ENCODE measurements at regions not wholly inside any gene's neighbourhood (a gene's known extent, or its start where the extent isn't known, plus 50 kb on each side); places are given as distances from the start of the nearest gene placed in this dataset.
"Not testable (repeated sequence)": the region's sequence is repeated elsewhere in the genome, so short reads cannot be mapped to it uniquely, and the experiment has no call there.

DNA sequence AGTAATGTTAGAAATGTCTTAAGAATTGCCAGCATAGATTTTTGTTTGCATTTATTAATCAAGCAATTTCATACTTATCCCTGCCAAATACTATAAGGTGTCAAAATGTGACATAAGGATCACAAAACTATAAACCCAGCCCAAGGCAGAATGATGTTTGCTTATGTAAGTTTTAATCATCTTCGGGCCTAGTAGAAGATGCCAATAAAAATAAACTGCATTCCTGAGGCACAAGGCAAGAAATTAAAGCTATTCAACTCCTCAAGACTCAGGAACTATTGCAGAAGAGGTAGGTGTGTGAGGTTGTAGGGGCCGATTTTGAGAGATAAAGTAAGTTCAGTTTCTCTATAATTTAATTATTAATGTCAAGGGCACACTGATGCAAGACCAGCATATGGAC lies 189.4 kb upstream of the AHR start:
- Mint-ChIP-seq H3K4me3 (no peak overlapping the region), H3K27me3 (ENCODE audit: low read depth) (no peaks in the 10 kb centered on the region), H3K27ac (no peak overlapping the region), H3K9me3 (peaks cover 3% of the 10 kb centered on the region), H3K4me1 (peaks cover 6% of the 10 kb centered on the region), H3K36me3 (no peaks in the 10 kb centered on the region)
- no peak for DNase-seq (ENCODE audit: low spot score in 2 of 2, unreplicated experiment in 2 of 2)
- TF ChIP-seq CTCF (IDR thresholded peaks at IDR 0.05; ENCODE audit: unreplicated experiment): no peak

DNA sequence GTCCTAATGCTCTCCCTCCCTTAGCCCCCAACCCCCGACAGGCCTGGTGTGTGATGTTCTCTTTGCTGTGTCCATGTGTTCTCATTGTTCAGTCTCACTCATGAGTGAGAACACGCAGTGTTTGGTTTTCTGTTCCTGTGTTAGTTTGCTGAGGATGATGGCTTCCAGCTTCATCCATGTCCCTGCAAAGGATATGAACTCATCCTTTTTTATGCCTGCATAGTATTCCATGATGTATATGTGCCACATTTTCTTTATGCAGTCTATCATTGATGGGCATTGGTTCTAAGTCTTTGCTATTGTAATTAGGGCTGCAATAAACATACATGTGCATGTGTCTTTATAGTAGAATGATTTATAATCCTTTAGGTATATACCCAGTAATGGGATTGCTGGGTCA lies 184.7 kb upstream of the AHR start:
- not testable (repeated sequence) for H3K4me1 Mint-ChIP-seq; DNase-seq (ENCODE audit: low spot score in 2 of 2, unreplicated experiment in 2 of 2); H3K36me3 Mint-ChIP-seq; H3K9me3 Mint-ChIP-seq; H3K27me3 Mint-ChIP-seq (ENCODE audit: low read depth); H3K27ac Mint-ChIP-seq; H3K4me3 Mint-ChIP-seq

DNA sequence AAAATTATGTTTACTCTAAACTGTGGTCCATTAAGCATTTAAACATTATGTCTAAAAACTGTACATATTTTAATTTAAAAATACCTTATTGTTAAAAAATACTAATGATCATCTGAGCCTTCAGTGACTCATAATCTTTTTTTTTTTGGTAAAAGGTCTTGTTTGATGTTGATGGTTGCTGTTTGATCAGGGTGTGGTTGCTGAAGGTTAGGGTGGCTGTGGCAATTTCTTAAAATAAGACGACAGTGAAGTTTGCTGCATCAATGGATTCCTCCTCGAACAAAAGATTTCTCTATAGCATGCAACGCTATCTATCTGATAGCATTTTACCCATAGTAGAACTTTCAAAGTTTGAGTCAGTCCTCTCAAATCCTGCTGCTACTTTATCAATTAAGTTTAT lies 180.0 kb upstream of the AHR start:
- Mint-ChIP-seq H3K27me3 (ENCODE audit: low read depth) (peaks cover 3% of the 10 kb centered on the region), H3K9me3 (peaks cover 7% of the 10 kb centered on the region), H3K4me1 (no peaks in the 10 kb centered on the region), H3K4me3 (no peak overlapping the region), H3K36me3 (no peaks in the 10 kb centered on the region), H3K27ac (no peak overlapping the region)
- no peak for TF ChIP-seq CTCF (IDR thresholded peaks at IDR 0.05; ENCODE audit: unreplicated experiment)
- DNase-seq (ENCODE audit: low spot score in 2 of 2, unreplicated experiment in 2 of 2): no peak

- DNase-seq (ENCODE audit: low spot score in 2 of 2, unreplicated experiment in 2 of 2): no peak
- no peak for TF ChIP-seq CTCF (IDR thresholded peaks at IDR 0.05; ENCODE audit: unreplicated experiment)
- Mint-ChIP-seq H3K4me3 (no peak overlapping the region), H3K9me3 (no peaks in the 10 kb centered on the region), H3K27me3 (ENCODE audit: low read depth) (peaks cover 3% of the 10 kb centered on the region), H3K4me1 (no peaks in the 10 kb centered on the region), H3K27ac (no peak overlapping the region), H3K36me3 (no peaks in the 10 kb centered on the region)
These were observed 177.7 kb upstream of the AHR start for GRCh38 chr7:17120756-17121155.

GRCh38 chr7:17121671-17122070 lies 176.8 kb upstream of the AHR start:
- no peak overlapping the region for H3K4me3 Mint-ChIP-seq
- H3K4me1 Mint-ChIP-seq: no peaks in the 10 kb centered on the region
- no peak for DNase-seq (ENCODE audit: low spot score in 2 of 2, unreplicated experiment in 2 of 2)
- no peak for TF ChIP-seq CTCF (IDR thresholded peaks at IDR 0.05; ENCODE audit: unreplicated experiment)
- H3K27me3 Mint-ChIP-seq (ENCODE audit: low read depth): peaks cover 3% of the 10 kb centered on the region
- no peaks in the 10 kb centered on the region for H3K9me3 Mint-ChIP-seq
- no peaks in the 10 kb centered on the region for H3K36me3 Mint-ChIP-seq
- no peak overlapping the region for H3K27ac Mint-ChIP-seq

DNA sequence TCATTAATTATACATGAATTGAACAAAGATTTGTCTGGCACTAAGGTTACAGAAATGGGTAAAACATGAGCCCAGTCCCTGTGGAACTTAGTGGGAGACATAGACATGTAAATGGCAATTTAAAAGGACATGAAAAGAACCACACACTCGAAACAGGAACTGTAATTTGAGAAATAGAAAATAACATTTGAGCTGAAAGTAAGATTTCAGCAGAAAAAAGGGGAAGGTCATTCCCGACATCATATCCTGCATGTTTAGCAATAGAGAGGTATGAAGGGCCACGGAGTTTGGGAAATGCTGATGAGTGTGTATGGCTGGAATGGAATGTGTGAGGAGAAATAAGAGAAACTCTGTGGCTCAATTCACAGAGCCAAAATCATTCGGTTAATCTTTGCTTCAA lies 175.4 kb upstream of the AHR start:
- Mint-ChIP-seq H3K36me3 (no peaks in the 10 kb centered on the region), H3K4me1 (no peaks in the 10 kb centered on the region), H3K9me3 (no peaks in the 10 kb centered on the region), H3K27me3 (ENCODE audit: low read depth) (no peaks in the 10 kb centered on the region), H3K27ac (no peak overlapping the region), H3K4me3 (no peak overlapping the region)
- no peak for TF ChIP-seq CTCF (IDR thresholded peaks at IDR 0.05; ENCODE audit: unreplicated experiment)
- DNase-seq (ENCODE audit: low spot score in 2 of 2, unreplicated experiment in 2 of 2): no peak
